ENCODE measurements at regions not wholly inside any gene's neighbourhood (a gene's known extent, or its start where the extent isn't known, plus 50 kb on each side); places are given as distances from the start of the nearest gene placed in this dataset.

GRCh38 chr1:55928576-55928975 is 650.8 kb downstream of the PLPP3 start:
- TF ChIP-seq CTCF (IDR thresholded peaks at IDR 0.05) (no peak), ATF2 (CRISPR knock-in tag; IDR thresholded peaks at IDR 0.05; ENCODE audit: borderline replicate concordance, low read depth) (no peak), ZBTB43 (CRISPR knock-in tag; IDR thresholded peaks at IDR 0.05) (no peak), AFF4 (CRISPR knock-in tag; IDR thresholded peaks at IDR 0.05; ENCODE audit: borderline replicate concordance) (no peak), MAX (CRISPR knock-in tag; IDR thresholded peaks at IDR 0.05) (no peak), ZNF423 (CRISPR knock-in tag; IDR thresholded peaks at IDR 0.05) (no peak)
